Motor neuron (in vitro differentiated cells): ENCODE measurements at regions not wholly inside any gene's neighbourhood (a gene's known extent, or its start where the extent isn't known, plus 50 kb on each side); places are given as distances from the start of the nearest gene placed in this dataset.
A peak's percentile ranks its signal among the peaks of the same experiment; 100 is the strongest.
"Not testable (repeated sequence)": the region's sequence is repeated elsewhere in the genome, so short reads cannot be mapped to it uniquely, and the experiment has no call there.

Source experiments
- ATAC-seq, 8 experiments: fragments of 200-7000 bp; cut with Tn5 transposase; replicated peaks in 6 of 8; 2 replicates each; pipeline ENCODE4 v1.8.0; 2021; ENCODE audit warnings: mild to moderate bottlenecking in 8 of 8, moderate library complexity in 8 of 8
- H3K27ac ChIP-seq, 2 donors: fragments of 250-450 bp; sonication (Bioruptor Pico); 2 replicates each; pipeline ENCODE4 v1.9.0; 2021; ENCODE audit warnings: antibody characterized with exemption in 2 of 2, mild to moderate bottlenecking in 2 of 2, moderate library complexity in 1 of 2
- H3K4me1 ChIP-seq, 2 donors: fragments of 250-450 bp; sonication (Bioruptor Pico); replicated peaks in 1 of 2; 2 replicates each; pipeline ENCODE4 v1.6.1; 2021; ENCODE audit warnings: antibody characterized with exemption in 2 of 2, mild to moderate bottlenecking in 2 of 2, moderate library complexity in 1 of 2
- H3K4me3 ChIP-seq, 5 donors: fragments of 250-450 bp; sonication (Bioruptor Pico); 2 replicates each; pipeline ENCODE4 v1.9.0; 2021; ENCODE audit warnings: antibody characterized with exemption in 5 of 5, mild to moderate bottlenecking in 5 of 5, moderate library complexity in 4 of 5
- WGBS, 10 experiments: fragments of 450-650 bp; shearing (Covaris generic); methylation state at CpG; one replicate each; pipeline ENCODE4 v1.0.0; 2022; 5-methylcytosine and 5-hydroxymethylcytosine counted together
- in situ Hi-C, 9 experiments: fragments of 400-800 bp; cut with MboI; loops; one replicate each; pipeline ENCODE4 v1.15.0; 2021; ENCODE audit warnings: low sequenced_read_pairs in 9 of 9, low pct_unique_long_range_greater_than_20kb in 2 of 9; ENCODE audit not compliant: unreplicated experiment in 9 of 9

GRCh38 chr15:96207377-96208006 lies 123.0 kb upstream of the NR2F2 start:
- ATAC-seq, result no peak
- in situ Hi-C loops, result no loop called here
- Histone ChIP-seq H3K4me1 (no peaks in the 10 kb centered on the region), H3K4me3 (no peak overlapping the region), H3K27ac (no peak overlapping the region)
- 20 to 100% (median 88%) methylated on average over 1 to 2 of the region's 2 CpGs; no CpG with 5 or more reads in 1 of the 10 experiments for WGBS, 10 experiments

- no peak for ATAC-seq
- no peak overlapping the region for H3K27ac ChIP-seq
- no peak overlapping the region for H3K4me3 ChIP-seq
- H3K4me1 ChIP-seq, result no peaks in the 10 kb centered on the region
- in situ Hi-C loops, result no loop called here
- 79 to 100% (median 90%) methylated on average over 1 to 8 of the region's 8 CpGs; no CpG with 5 or more reads in 3 of the 10 experiments for WGBS, 10 experiments
Measured at GRCh38 chr15:96209285-96209735, 121.2 kb upstream of the NR2F2 start.

GRCh38 chr15:96213045-96213444 lies 117.5 kb upstream of the NR2F2 start:
- Histone ChIP-seq H3K4me3 (no peak overlapping the region), H3K27ac (no peak overlapping the region), H3K4me1 (no peaks in the 10 kb centered on the region)
- whole genome bisulfite sequencing, 10 experiments, result 40 to 91% (median 67%) methylated on average over 1 of the region's 2 CpGs; no CpG with 5 or more reads in 5 of the 10 experiments
- no peak for ATAC-seq
- in situ Hi-C loops, result no loop called here

- Histone ChIP-seq H3K27ac (no peak overlapping the region), H3K4me1 (no peaks in the 10 kb centered on the region), H3K4me3 (no peak overlapping the region)
- WGBS, 10 experiments, result 37 to 100% (median 90%) methylated on average over 1 to 4 of the region's 4 CpGs
- in situ Hi-C loops, result no loop called here
- no peak for ATAC-seq
Measured at GRCh38 chr15:96213896-96214295, 116.6 kb upstream of the NR2F2 start.

- H3K27ac ChIP-seq, H3K4me3 ChIP-seq, ATAC-seq, in situ Hi-C loops, H3K4me1 ChIP-seq: not testable (repeated sequence)
- WGBS, 10 experiments, result no CpG with 5 or more reads among the region's 1 CpG
Measured at GRCh38 chr15:96216481-96216880, 114.0 kb upstream of the NR2F2 start.

- Histone ChIP-seq H3K4me1 (peaks cover 0 to 1% of the 10 kb centered on the region in 2 donors), H3K27ac (no peak overlapping the region), H3K4me3 (no peak overlapping the region)
- WGBS, 10 experiments, result 100% methylated on average over 1 of the region's 1 CpG; no CpG with 5 or more reads in 8 of the 10 experiments
- no peak for ATAC-seq
- in situ Hi-C loops, result no loop called here
Measured at GRCh38 chr15:96217983-96218382, 112.5 kb upstream of the NR2F2 start.

GRCh38 chr15:96218623-96219455 lies 111.7 kb upstream of the NR2F2 start:
- H3K27ac ChIP-seq, result no peak overlapping the region
- H3K4me1 ChIP-seq, result peaks cover 0 to 9% of the 10 kb centered on the region in 2 donors
- in situ Hi-C loops, result no loop called here
- WGBS, 10 experiments, result 25 to 100% (median 94%) methylated on average over 1 to 5 of the region's 5 CpGs
- no peak overlapping the region for H3K4me3 ChIP-seq
- no peak for ATAC-seq

- in situ Hi-C loops, result no loop called here
- WGBS, 10 experiments, result 80 to 100% (median 95%) methylated on average over 1 to 3 of the region's 3 CpGs; no CpG with 5 or more reads in 2 of the 10 experiments
Measured at GRCh38 chr15:96219681-96220080, 110.8 kb upstream of the NR2F2 start.

GRCh38 chr15:96220657-96221056 lies 109.8 kb upstream of the NR2F2 start:
- in situ Hi-C loops, result no loop called here
- 56 to 100% (median 93%) methylated on average over 1 to 3 of the region's 3 CpGs; no CpG with 5 or more reads in 3 of the 10 experiments for WGBS, 10 experiments
- peaks cover 0 to 9% of the 10 kb centered on the region in 2 donors for H3K4me1 ChIP-seq
- no peak overlapping the region for H3K4me3 ChIP-seq
- no peak overlapping the region for H3K27ac ChIP-seq
- ATAC-seq, result no peak

More at GRCh38 chr15:96219681-96220080, 110.8 kb upstream of the NR2F2 start:
- Histone ChIP-seq H3K27ac (no peak overlapping the region), H3K4me3 (no peak overlapping the region), H3K4me1 (peaks cover 0 to 9% of the 10 kb centered on the region in 2 donors)
- no peak for ATAC-seq

- in situ Hi-C loops, result no loop called here
- WGBS, 10 experiments, result 28 to 92% (median 51%) methylated on average over 1 to 8 of the region's 10 CpGs; no CpG with 5 or more reads in 2 of the 10 experiments
- no peak overlapping the region for H3K27ac ChIP-seq
- peak in 4 of 8 experiments; percentile 30 to 50 (median 38) for ATAC-seq
- H3K4me3 ChIP-seq, result no peak overlapping the region
- H3K4me1 ChIP-seq, result peaks cover 0 to 9% of the 10 kb centered on the region in 2 donors
Measured at GRCh38 chr15:96222981-96223380, 107.5 kb upstream of the NR2F2 start.

GRCh38 chr15:96223939-96224338 lies 106.6 kb upstream of the NR2F2 start:
- in situ Hi-C loops, result no loop called here
- ATAC-seq, result no peak
- Histone ChIP-seq H3K4me1 (peaks cover 0 to 9% of the 10 kb centered on the region in 2 donors), H3K4me3 (no peak overlapping the region), H3K27ac (no peak overlapping the region)
- WGBS, 10 experiments, result 86 to 100% (median 100%) methylated on average over 1 to 2 of the region's 2 CpGs; no CpG with 5 or more reads in 3 of the 10 experiments

GRCh38 chr15:96225642-96226259 lies 104.7 kb upstream of the NR2F2 start:
- WGBS, 10 experiments, result 42 to 100% (median 57%) methylated on average over 1 to 5 of the region's 5 CpGs
- no peak for ATAC-seq
- in situ Hi-C loops, result no loop called here
- no peak overlapping the region for H3K27ac ChIP-seq
- H3K4me1 ChIP-seq, result peaks cover 0 to 9% of the 10 kb centered on the region in 2 donors
- no peak overlapping the region for H3K4me3 ChIP-seq
